ENCODE measurements at regions not wholly inside any gene's neighbourhood (a gene's known extent, or its start where the extent isn't known, plus 50 kb on each side); places are given as distances from the start of the nearest gene placed in this dataset.

DNA sequence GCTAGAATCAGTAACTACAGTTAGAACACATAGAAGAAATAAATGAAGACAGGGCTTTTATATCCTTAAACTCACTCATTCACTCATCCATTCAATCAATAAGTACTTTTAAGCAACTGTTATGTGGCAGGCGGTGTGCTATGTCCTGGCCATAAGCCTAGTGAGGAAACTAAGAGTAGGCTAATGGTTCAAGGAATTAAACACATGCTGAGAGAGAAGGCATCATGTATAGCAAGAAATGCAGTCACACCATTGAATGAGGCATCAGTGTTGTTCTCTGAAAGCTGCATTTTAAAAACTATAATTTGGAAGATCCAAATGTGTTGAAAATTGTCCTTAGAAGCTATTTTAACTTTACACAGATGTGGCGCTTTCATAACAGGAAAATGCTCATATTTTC is 86.5 kb upstream of the DTNA start:
- no peak overlapping the region for H3K9ac ChIP-seq (ENCODE audit: low read length in 5 of 5)
- H3K4me3 ChIP-seq (ENCODE audit: low read depth in 1 of 5, low read length in 5 of 5): no peak overlapping the region

GRCh38 chr18:34624551-34624950 is 85.5 kb upstream of the DTNA start:
- no peak overlapping the region for H3K4me3 ChIP-seq (ENCODE audit: low read depth in 1 of 5, low read length in 5 of 5)
- H3K27ac ChIP-seq (ENCODE audit: low read depth, low read length): no peak overlapping the region

More for the DNA sequence above, 86.5 kb upstream of the DTNA start:
- peaks cover 0 to 9% (median 0%) of the 10 kb centered on the region in 5 donors for H3K4me1 ChIP-seq (ENCODE audit: control insufficient read depth in 5 of 5, insufficient read depth in 5 of 5, low read length in 5 of 5)
- H3K27me3 ChIP-seq (ENCODE audit: control insufficient read depth in 5 of 5, insufficient read depth in 4 of 5, low read length in 5 of 5): no peaks in the 10 kb centered on the region
- H3K27ac ChIP-seq (ENCODE audit: low read depth, low read length): no peak overlapping the region
- H3K9me3 ChIP-seq (ENCODE audit: control insufficient read depth in 5 of 5, low read length in 5 of 5): peaks cover 0 to 11% (median 4%) of the 10 kb centered on the region in 5 donors
- H3K36me3 ChIP-seq (ENCODE audit: control insufficient read depth in 5 of 5, insufficient read depth in 5 of 5, low read length in 5 of 5): no peaks in the 10 kb centered on the region

GRCh38 chr18:34626404-34627136 is 83.5 kb upstream of the DTNA start:
- H3K4me1 ChIP-seq (ENCODE audit: control insufficient read depth in 5 of 5, insufficient read depth in 5 of 5, low read length in 5 of 5): peaks cover 0 to 9% (median 0%) of the 10 kb centered on the region in 5 donors
- no peaks in the 10 kb centered on the region for H3K27me3 ChIP-seq (ENCODE audit: control insufficient read depth in 5 of 5, insufficient read depth in 4 of 5, low read length in 5 of 5)
- no peaks in the 10 kb centered on the region for H3K36me3 ChIP-seq (ENCODE audit: control insufficient read depth in 5 of 5, insufficient read depth in 5 of 5, low read length in 5 of 5)
- H3K4me3 ChIP-seq (ENCODE audit: low read depth in 1 of 5, low read length in 5 of 5): no peak overlapping the region
- no peak overlapping the region for H3K27ac ChIP-seq (ENCODE audit: low read depth, low read length)
- no peaks in the 10 kb centered on the region for H3K9me3 ChIP-seq (ENCODE audit: control insufficient read depth in 5 of 5, low read length in 5 of 5)
- no peak overlapping the region for H3K9ac ChIP-seq (ENCODE audit: low read length in 5 of 5)

More at GRCh38 chr18:34624551-34624950, 85.5 kb upstream of the DTNA start:
- Histone ChIP-seq H3K9ac (ENCODE audit: low read length in 5 of 5) (no peak overlapping the region), H3K36me3 (ENCODE audit: control insufficient read depth in 5 of 5, insufficient read depth in 5 of 5, low read length in 5 of 5) (no peaks in the 10 kb centered on the region), H3K27me3 (ENCODE audit: control insufficient read depth in 5 of 5, insufficient read depth in 4 of 5, low read length in 5 of 5) (no peaks in the 10 kb centered on the region), H3K4me1 (ENCODE audit: control insufficient read depth in 5 of 5, insufficient read depth in 5 of 5, low read length in 5 of 5) (peaks cover 0 to 9% (median 0%) of the 10 kb centered on the region in 5 donors), H3K9me3 (ENCODE audit: control insufficient read depth in 5 of 5, low read length in 5 of 5) (peaks cover 0 to 11% (median 4%) of the 10 kb centered on the region in 5 donors)

GRCh38 chr18:34627137-34627920 is 82.8 kb upstream of the DTNA start:
- Histone ChIP-seq H3K4me3 (ENCODE audit: low read depth in 1 of 5, low read length in 5 of 5) (no peak overlapping the region), H3K27me3 (ENCODE audit: control insufficient read depth in 5 of 5, insufficient read depth in 4 of 5, low read length in 5 of 5) (no peaks in the 10 kb centered on the region), H3K36me3 (ENCODE audit: control insufficient read depth in 5 of 5, insufficient read depth in 5 of 5, low read length in 5 of 5) (no peaks in the 10 kb centered on the region), H3K9ac (ENCODE audit: low read length in 5 of 5) (no peak overlapping the region), H3K9me3 (ENCODE audit: control insufficient read depth in 5 of 5, low read length in 5 of 5) (no peaks in the 10 kb centered on the region), H3K27ac (ENCODE audit: low read depth, low read length) (no peak overlapping the region), H3K4me1 (ENCODE audit: control insufficient read depth in 5 of 5, insufficient read depth in 5 of 5, low read length in 5 of 5) (peaks cover 0 to 9% (median 0%) of the 10 kb centered on the region in 5 donors)

DNA sequence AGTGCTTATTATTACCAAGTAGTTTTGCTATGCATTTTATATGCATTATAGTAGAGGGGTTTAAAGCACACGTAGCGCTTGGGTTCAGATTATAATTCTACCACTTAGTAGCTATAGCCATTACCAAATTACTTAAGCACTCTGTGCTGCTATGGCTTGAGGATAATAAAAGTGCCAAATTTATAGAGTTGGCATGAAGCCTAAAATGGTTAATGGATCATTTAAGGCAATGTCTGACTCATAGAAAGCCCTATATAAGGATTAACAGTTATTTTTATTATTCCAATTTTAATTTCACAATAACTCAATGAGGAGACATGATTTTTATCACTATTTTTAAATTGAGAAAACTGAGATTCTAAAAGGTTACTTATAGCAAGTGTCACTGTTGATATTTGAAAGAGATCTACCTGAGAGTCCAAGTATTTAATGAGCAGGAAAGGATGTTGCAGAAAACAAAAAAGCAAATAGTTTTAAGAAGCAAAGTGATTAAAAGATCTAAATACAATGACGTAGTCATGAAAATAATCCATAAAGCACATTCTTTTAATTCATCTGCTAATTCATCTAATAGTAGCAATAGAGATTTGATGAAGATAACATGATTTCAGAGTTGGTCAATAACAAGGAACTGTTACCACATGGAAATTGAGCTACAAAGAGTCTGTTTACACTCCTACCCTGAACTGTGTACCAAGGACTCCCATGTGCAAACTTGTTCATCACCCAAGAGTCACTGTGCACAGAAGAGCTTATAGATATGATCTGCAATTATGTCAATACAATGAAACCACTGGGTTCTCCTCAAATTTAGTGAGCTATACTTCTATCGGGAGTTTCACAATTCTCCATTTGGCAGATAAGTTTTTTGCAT is 78.8 kb upstream of the DTNA start:
- Histone ChIP-seq H3K36me3 (ENCODE audit: control insufficient read depth in 5 of 5, insufficient read depth in 5 of 5, low read length in 5 of 5) (no peaks in the 10 kb centered on the region), H3K9ac (ENCODE audit: low read length in 5 of 5) (no peak overlapping the region), H3K9me3 (ENCODE audit: control insufficient read depth in 5 of 5, low read length in 5 of 5) (no peaks in the 10 kb centered on the region), H3K27me3 (ENCODE audit: control insufficient read depth in 5 of 5, insufficient read depth in 4 of 5, low read length in 5 of 5) (no peaks in the 10 kb centered on the region), H3K27ac (ENCODE audit: low read depth, low read length) (no peak overlapping the region), H3K4me1 (ENCODE audit: control insufficient read depth in 5 of 5, insufficient read depth in 5 of 5, low read length in 5 of 5) (no peaks in the 10 kb centered on the region), H3K4me3 (ENCODE audit: low read depth in 1 of 5, low read length in 5 of 5) (no peak overlapping the region)

DNA sequence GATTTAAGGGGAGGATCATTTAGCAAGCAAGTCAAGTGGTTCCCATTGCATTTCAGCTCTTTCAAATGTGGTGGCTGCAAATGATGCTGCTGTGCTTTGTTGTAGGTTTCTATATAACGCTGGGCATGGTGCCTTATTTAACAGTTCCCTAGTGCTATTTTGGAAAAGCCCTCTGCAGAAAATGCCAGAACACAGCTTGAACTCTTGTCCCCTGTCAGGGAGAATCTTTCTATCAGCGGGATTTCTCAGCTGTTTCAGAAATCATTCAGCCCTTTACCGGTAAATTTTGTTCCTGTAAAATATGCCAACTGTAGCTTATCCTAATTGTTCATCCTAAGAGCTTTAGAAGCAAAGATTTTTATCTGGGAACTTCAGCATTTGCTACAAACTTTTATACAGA is 77.8 kb upstream of the DTNA start:
- H3K36me3 ChIP-seq (ENCODE audit: control insufficient read depth in 5 of 5, insufficient read depth in 5 of 5, low read length in 5 of 5): no peaks in the 10 kb centered on the region
- H3K9me3 ChIP-seq (ENCODE audit: control insufficient read depth in 5 of 5, low read length in 5 of 5): no peaks in the 10 kb centered on the region
- no peak overlapping the region for H3K9ac ChIP-seq (ENCODE audit: low read length in 5 of 5)
- no peaks in the 10 kb centered on the region for H3K27me3 ChIP-seq (ENCODE audit: control insufficient read depth in 5 of 5, insufficient read depth in 4 of 5, low read length in 5 of 5)
- no peak overlapping the region for H3K4me3 ChIP-seq (ENCODE audit: low read depth in 1 of 5, low read length in 5 of 5)
- no peak overlapping the region for H3K27ac ChIP-seq (ENCODE audit: low read depth, low read length)
- no peaks in the 10 kb centered on the region for H3K4me1 ChIP-seq (ENCODE audit: control insufficient read depth in 5 of 5, insufficient read depth in 5 of 5, low read length in 5 of 5)

DNA sequence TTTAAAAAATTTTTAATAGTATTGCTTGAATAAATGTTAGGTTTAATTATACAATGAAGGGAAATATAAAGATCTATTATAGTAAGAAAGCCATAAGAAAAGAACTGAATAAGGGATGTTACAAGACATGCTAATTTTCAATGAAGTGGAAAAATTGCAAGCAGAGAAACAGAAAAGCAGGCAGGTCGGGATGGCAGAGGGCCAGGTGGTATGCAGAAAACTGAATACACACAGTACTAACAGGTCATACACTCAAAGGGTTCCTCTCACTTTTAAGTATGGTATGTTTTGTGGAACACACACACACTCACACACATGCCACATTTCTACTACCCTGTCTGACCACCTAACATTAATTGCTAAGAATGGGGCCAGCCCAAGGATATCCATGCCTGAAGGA is 76.7 kb upstream of the DTNA start:
- H3K9me3 ChIP-seq (ENCODE audit: control insufficient read depth in 5 of 5, low read length in 5 of 5): no peaks in the 10 kb centered on the region
- no peaks in the 10 kb centered on the region for H3K36me3 ChIP-seq (ENCODE audit: control insufficient read depth in 5 of 5, insufficient read depth in 5 of 5, low read length in 5 of 5)
- no peaks in the 10 kb centered on the region for H3K4me1 ChIP-seq (ENCODE audit: control insufficient read depth in 5 of 5, insufficient read depth in 5 of 5, low read length in 5 of 5)
- H3K4me3 ChIP-seq (ENCODE audit: low read depth in 1 of 5, low read length in 5 of 5): no peak overlapping the region
- H3K9ac ChIP-seq (ENCODE audit: low read length in 5 of 5): no peak overlapping the region
- no peak overlapping the region for H3K27ac ChIP-seq (ENCODE audit: low read depth, low read length)
- H3K27me3 ChIP-seq (ENCODE audit: control insufficient read depth in 5 of 5, insufficient read depth in 4 of 5, low read length in 5 of 5): no peaks in the 10 kb centered on the region

- Histone ChIP-seq H3K36me3 (ENCODE audit: control insufficient read depth in 5 of 5, insufficient read depth in 5 of 5, low read length in 5 of 5) (no peaks in the 10 kb centered on the region), H3K9ac (ENCODE audit: low read length in 5 of 5) (no peak overlapping the region), H3K27me3 (ENCODE audit: control insufficient read depth in 5 of 5, insufficient read depth in 4 of 5, low read length in 5 of 5) (no peaks in the 10 kb centered on the region), H3K27ac (ENCODE audit: low read depth, low read length) (no peak overlapping the region), H3K4me1 (ENCODE audit: control insufficient read depth in 5 of 5, insufficient read depth in 5 of 5, low read length in 5 of 5) (peaks cover 0 to 7% (median 6%) of the 10 kb centered on the region in 5 donors), H3K9me3 (ENCODE audit: control insufficient read depth in 5 of 5, low read length in 5 of 5) (no peaks in the 10 kb centered on the region), H3K4me3 (ENCODE audit: low read depth in 1 of 5, low read length in 5 of 5) (no peak overlapping the region)
Measured at GRCh38 chr18:34637094-34637801, 72.8 kb upstream of the DTNA start.

DNA sequence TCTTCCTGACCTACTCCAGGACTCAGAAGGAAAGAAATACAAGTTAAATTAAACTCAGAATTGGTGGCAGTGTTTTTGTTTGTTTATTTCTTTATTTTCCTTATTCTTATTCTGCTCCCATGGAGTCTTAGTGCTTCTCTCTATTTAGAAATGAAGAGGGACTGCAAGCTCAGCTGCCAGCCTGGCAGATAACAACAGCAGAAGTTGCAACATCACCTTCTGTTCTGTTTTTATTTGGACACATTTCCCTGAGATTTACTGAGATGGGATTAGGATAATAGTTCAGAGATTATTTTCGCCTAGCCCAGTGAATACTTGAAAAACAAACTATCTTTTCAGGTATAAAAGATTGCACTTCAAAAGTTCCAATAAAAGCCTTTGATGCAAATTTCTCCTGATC is 70.4 kb upstream of the DTNA start:
- Histone ChIP-seq H3K36me3 (ENCODE audit: control insufficient read depth in 5 of 5, insufficient read depth in 5 of 5, low read length in 5 of 5) (no peaks in the 10 kb centered on the region), H3K9ac (ENCODE audit: low read length in 5 of 5) (no peak overlapping the region), H3K27ac (ENCODE audit: low read depth, low read length) (no peak overlapping the region), H3K4me3 (ENCODE audit: low read depth in 1 of 5, low read length in 5 of 5) (no peak overlapping the region), H3K4me1 (ENCODE audit: control insufficient read depth in 5 of 5, insufficient read depth in 5 of 5, low read length in 5 of 5) (peaks cover 0 to 7% (median 6%) of the 10 kb centered on the region in 5 donors), H3K9me3 (ENCODE audit: control insufficient read depth in 5 of 5, low read length in 5 of 5) (no peaks in the 10 kb centered on the region), H3K27me3 (ENCODE audit: control insufficient read depth in 5 of 5, insufficient read depth in 4 of 5, low read length in 5 of 5) (no peaks in the 10 kb centered on the region)
